IPS-18c (cell line): ENCODE measurements at regions not wholly inside any gene's neighbourhood (a gene's known extent, or its start where the extent isn't known, plus 50 kb on each side); places are given as distances from the start of the nearest gene placed in this dataset.

Experiments used
- H3K4me3 ChIP-seq: 2 replicates; pipeline ENCODE4 v1.7.0; 2013; ENCODE audit warnings: low read depth, mild to moderate bottlenecking, low read length, moderate library complexity; ENCODE audit not compliant: insufficient read depth
- H3K9me3 ChIP-seq: one replicate; pipeline ENCODE4 v1.6.1; 2013; ENCODE audit warnings: mild to moderate bottlenecking, low read length, moderate library complexity; ENCODE audit not compliant: control insufficient read depth, insufficient read depth

DNA sequence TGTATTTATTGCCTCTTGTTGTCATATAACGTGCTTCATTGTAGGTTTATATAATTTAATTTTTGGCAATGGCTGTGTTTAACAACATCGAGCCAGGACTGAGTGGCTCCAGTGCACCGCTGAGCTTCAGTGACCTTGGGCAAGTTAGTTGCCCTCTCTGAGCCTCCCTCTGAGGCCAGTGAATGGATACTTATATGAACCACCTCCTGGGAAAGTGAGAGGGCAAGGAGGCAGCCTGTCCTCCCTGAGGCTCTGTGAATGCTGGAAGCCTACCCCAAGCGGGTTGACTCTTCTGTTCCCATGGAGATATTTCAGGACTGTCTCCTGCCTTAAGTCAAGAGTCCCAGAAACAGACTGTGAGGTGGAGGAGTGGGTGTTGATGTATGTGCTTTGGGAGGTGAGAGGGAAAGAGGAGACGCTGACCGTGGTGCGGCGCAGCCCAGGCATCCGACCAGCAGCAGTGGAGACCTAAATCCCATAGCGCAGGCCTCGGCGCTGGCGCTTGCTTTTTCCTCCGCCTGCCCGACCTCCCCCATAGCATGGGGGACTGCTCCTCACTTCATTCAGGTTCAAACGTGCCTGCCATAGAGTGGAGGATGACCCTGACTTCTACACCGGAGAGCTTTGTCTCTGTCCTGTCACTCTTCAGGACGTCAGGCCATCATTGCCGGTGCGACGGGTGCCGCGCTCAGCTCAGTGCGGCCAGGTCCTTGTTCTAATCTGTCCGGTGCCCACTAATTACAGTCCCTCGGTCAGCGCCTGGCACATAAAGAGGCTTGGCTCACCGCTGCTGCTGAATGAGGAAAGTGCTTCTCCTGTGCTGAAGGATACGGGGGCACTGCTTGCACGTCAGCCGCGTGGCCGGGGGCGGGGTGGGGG is 167.3 kb upstream of the HS6ST1 start:
- Histone ChIP-seq H3K9me3 (no peaks in the 10 kb centered on the region), H3K4me3 (no peak overlapping the region)

DNA sequence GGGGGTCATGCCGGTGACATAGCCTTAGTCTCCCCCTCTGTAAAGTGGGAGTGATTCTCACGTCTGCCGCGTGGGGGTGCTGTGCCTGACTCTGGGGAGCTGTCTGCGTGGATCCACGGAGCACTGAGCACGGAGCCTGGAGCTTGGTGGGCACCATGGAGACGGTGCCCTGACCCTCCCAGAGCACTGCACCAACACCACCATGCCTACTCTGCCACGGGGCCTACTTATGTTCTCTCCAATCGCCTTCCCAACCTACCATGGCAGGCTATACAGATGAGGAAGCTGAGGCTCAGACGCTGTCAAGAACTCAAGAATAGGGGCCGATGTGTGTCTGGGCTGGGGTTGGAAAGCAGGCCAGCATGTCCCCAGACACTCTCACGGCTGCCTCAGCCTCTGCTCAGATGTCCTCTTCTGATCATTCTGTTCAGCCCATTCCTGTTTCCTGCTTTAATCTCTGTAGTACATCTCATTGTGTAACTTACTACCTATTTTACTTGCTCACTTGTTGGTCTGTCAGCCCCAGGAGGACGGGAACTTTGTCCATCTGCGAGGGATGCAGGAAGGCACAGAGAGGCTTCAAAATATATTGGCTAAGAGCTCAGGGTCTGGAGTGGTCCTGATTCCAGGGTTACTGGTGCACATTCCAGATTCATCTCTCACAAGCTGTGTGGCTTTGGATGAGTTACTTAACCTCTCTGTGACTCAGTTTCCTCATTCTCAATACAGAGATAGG is 168.1 kb upstream of the HS6ST1 start:
- no peaks in the 10 kb centered on the region for H3K9me3 ChIP-seq
- no peak overlapping the region for H3K4me3 ChIP-seq

DNA sequence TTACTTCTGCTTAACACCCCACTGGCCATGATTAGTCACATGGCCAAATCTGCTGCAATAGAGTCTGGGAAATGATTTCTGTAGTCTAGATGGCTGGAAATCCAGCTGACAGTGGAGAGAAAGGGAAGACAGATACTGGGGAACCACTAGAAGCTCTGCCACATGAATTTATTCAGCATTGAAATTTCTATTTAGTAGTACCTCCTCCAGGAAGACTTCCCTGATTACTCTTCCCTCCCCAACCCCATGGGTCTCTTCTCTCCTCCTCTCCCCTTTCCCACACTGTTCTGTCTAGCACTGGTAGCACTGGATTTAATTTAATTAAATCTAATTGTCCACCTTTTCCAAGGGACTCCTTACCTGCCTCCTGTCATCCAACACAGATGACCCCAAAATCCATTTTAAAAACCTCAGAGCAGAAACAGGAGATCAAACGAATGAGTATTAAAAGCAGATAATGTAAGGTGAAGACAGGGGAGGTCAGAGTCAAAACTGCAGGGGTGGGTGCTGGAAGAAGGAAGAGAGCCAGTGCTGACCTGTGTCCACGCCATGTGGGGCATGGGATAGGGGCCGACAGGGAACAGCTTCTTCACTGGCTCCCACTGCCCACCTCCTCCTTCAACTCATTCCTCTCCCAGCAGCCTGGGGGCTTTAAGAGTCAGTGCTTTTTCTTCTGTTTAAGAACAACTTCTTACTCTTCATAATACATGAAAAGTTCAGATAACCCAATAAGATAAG is 169.2 kb upstream of the HS6ST1 start:
- Histone ChIP-seq H3K4me3 (no peak overlapping the region), H3K9me3 (no peaks in the 10 kb centered on the region)

DNA sequence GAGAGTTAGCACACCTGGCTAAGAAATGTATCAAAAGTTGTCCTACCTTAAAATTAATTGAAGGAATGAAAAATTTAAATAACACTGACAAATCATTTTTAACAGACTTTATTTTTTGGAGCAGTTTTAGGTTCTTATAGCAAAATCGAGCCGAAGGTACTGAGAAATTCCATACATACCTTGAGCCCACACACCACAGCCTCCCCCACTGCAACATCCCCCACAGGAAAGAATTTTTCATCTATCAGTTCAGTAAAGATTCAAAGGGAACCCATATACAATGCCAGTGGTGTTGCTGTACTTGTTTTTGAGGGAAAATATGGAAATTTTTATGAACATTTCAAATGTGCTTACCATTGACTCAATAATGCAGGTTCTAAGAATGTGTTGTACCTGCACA is 169.8 kb upstream of the HS6ST1 start:
- Histone ChIP-seq H3K4me3 (no peak overlapping the region), H3K9me3 (no peaks in the 10 kb centered on the region)

DNA sequence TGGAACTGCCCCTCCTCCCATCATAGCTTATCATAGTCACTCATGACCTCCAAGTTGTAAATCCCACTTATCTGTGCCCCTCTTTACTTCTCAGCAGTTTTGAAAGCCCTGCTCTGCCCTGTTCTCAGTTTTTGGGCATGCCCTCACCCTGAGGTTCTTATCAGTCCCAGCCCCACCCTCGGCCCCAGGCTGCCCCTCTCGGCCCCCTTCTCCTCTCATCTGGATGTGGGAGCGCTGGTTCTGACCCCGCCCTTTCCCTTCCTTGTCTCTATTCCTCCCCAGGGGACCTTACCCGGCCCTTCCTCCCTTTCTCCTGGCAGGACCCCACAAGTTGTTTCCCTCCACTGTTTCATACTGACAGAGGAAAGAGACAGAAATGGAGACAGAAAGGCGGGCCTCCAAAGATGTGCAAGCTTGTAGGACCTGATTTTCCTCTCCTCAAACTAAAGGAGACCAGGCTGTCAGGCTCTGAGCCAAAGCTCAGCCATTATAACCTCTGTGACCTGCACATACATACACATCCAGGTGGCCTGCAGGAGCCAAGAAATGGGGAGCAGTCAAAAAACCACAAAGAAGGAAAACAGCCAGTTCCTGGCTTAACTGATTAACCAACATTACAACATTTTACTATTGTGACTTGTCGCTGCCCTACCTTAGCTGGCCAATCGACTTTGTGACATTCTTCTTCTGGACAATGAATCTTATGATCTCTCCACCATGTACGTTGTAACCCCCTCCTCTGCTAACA is 171.0 kb upstream of the HS6ST1 start:
- Histone ChIP-seq H3K9me3 (no peaks in the 10 kb centered on the region), H3K4me3 (no peak overlapping the region)

DNA sequence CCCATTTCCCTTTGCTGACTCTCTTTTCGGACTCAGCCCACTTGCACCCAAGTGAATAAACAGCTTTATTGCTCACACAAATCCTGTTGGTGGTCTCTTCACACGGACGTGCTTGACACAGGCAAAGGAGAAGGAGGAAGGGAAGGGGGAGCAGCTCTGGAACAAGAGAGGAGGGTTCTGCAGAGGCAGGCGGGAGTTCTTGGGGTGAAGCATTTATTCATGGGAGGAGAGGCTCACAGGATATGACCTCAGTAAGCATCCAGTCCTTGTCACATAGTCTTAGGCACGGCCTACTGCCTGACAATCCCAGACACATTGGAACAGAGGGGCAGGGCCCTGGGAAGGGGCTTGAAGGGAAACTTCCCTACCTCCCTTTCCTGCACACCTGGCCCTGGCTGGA is 171.7 kb upstream of the HS6ST1 start:
- Histone ChIP-seq H3K9me3 (no peaks in the 10 kb centered on the region), H3K4me3 (no peak overlapping the region)

DNA sequence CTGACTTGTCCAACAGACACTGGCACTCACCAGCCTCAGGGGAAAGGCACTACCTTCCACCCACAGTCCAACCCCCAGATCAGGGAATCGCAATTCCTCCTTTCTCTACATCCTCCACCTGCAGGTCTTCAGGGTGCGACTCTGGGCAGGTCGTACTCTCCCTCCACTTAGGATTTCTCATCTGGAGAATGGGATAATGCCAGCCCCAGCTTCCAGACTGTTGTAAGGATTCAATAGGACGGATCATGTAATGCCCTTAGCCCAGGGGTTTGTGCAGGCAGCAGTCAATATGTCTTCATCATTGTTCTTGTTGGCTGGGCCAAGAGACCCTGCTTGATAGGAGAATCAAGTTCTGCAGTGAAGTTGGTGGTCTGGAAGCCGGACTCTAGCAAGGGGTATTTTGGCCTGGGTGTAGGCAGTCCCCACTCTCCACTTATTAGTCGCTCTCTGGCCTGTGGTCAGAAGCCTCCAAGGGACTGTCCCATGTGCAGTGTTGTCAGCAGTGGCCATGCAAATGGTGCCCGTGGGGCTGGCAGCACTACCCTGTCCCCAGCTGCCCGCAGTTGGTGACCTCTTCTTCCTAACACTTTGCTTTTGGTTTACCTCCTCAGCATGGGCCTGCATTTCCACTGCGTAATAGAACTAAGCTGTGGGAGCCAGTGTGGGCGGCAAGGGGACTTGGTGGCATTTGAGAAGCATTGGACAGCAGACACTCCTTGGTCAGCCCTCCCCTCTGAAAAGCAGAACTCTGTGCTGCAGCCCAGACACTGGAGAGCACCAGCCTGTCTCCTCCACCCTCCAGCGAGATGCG is 172.4 kb upstream of the HS6ST1 start:
- Histone ChIP-seq H3K4me3 (no peak overlapping the region; the same call in 1 of the 2 replicates), H3K9me3 (no peaks in the 10 kb centered on the region)

DNA sequence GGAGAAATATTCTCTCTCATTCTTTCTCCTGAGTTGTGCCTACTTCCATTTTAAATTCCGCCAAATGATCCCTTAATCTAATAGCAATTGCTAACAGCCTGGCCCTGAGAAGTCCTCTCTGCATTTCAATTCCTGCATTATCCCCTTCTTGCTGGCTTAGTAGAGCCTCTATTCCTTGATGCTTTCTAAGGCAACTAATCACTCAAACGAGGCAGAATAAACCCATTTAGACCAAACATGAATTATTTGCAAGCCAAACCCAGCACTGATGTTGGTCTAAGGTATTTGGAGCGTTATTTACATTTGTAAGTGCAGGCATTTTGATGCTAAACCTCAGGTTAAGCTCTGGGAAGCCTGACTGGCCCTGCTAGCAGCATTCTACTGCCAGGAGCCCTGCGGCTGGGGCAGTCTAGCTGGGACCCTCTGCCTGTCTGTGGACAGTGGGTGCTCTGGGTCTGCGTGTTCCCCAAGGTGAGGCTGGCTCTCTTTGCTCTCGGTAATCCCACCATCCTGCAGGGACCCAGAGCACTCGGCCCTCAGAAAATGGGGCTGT is 173.1 kb upstream of the HS6ST1 start:
- H3K4me3 ChIP-seq, result 0 out of 2 replicates have a peak overlapping the region, but pooled peaks have one; percentile 26
- no peaks in the 10 kb centered on the region for H3K9me3 ChIP-seq

DNA sequence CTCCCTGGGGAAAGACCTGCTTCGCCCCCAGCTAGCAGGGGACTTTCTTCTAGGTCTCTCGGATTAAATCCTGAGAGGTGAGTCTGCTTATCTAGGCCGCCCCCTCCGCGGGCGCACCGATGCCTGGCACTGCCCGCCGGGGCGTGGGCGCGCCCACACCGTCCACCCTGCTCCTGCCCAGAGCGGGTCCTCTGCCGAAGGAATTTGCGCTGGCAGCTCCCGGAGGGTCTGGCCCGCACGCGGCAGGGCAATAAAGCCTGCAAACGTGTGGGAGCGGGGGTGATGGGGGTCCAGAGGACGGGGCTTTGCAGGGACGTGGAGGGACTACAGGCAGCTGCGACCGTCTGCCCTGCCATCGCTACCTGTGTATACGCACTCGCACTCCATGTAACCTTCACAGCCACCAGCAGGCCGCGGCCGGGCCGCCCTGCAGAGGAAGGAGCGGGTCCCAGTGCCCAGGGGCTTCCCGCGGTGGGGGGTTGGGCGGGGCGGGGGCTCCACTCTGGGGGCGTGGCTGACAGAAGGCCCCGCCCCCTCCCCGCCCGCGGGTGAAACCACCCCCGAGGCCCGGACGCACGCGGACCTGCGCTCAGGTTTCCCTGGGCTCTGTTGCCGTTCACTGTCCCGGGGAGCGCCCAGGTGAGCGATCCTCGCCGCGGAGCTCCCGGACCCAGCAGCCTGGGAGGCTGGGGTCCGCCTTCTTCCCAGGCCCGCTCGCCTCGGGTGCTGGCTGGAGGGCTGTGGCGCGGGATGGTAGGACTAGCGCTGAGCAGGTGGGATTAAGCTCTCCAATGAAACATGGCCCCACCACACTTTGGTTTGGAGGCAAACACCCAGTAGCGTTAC is 174.5 kb upstream of the HS6ST1 start:
- H3K4me3 ChIP-seq, result no peak overlapping the region; the same call in 1 of the 2 replicates
- H3K9me3 ChIP-seq, result no peaks in the 10 kb centered on the region

DNA sequence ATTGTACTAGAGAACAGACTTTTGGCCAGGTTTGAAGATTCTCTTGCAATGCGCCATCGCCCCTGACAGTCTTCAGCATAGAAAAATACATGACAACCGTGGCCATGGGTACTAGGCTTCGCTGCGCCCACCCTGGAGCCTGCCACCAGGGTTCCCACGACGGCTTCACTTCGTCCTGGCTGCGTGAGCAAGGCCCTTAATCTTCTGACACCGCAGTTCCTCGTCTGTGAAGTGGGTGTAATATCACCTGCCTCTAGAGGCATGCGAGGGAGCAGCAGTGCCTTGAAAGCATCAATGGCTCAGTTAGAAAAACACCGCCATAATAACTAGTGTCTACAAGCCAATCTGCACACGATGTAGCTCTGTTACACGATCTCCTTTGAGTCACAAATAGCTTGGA is 175.2 kb upstream of the HS6ST1 start:
- Histone ChIP-seq H3K4me3 (no peak overlapping the region), H3K9me3 (no peaks in the 10 kb centered on the region)

DNA sequence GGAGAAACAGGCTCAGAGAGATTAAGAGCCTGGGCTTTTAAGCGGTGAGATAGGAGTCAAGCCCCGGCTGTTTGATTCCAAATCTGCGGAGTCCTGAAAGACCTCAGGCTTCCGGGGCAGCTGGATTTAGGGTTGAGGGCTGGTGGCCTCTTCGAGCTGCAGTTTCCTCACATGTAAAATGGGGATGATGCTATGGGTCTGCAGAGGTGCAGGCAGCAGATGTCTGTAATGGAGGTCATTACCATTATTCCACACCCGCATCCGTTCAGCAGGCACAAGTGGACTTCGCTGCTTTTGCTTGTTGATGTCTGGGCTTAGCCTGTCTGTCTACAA is 175.6 kb upstream of the HS6ST1 start:
- no peak overlapping the region for H3K4me3 ChIP-seq
- no peaks in the 10 kb centered on the region for H3K9me3 ChIP-seq

DNA sequence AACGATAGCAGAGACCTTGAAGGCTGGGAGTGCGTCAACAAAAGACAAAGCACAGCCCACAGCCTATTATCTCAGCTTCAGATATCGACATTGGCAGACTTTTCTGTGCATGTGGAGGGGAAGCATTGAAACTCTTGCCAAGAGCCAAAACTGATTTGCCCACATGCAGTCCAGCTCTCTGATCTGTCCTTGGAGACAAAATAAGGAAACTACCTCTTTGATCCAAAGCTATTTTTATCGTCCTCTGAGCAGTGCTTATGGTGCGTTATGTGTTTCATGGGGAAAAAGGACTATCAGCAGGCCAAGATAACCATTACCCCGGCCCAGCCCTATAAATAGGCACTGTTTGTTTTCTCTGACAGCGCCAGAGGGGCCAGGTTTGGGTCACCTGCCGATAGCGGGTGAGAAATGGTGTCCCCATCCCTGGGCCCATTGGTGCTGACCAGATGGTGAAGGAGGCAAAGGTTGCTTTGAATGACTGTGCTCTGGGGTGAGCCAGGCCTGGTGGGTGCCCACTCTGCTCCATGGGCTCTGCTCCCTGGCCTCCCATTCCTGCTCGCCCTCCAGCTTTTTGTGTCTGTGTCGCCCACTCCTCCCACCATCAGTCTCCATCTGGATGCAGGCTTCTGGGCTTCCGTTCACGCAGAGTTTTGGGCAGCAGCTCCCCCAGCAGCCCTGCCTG is 176.1 kb upstream of the HS6ST1 start:
- Histone ChIP-seq H3K9me3 (no peaks in the 10 kb centered on the region), H3K4me3 (no peak overlapping the region)

DNA sequence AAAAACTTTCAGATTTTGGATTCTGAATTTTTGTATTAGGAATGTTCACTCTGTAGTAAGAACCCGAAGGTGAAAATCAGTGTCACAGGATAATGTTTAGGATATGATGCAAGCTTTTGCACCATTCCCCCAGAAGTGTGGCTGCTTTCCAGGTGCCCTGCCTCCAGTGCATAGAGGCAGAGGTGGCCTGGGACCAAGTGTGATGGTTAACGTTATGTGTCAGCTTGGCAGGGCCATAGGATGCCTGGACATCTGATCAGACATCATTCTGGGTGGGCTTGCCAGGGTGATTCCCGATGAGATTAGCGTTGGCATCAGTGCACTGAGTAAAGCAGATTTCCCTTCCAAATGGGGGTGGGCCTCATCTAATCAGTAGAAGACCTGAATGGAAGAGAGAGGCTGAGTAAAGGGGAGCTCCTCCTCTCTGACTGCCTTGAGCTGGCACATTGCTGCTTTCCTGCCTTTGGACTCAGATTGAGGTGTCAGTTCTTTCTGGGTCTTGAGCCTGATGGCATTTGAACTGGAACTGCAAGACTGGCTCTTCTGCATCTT is 177.4 kb upstream of the HS6ST1 start:
- Histone ChIP-seq H3K9me3 (no peaks in the 10 kb centered on the region), H3K4me3 (no peak overlapping the region)

DNA sequence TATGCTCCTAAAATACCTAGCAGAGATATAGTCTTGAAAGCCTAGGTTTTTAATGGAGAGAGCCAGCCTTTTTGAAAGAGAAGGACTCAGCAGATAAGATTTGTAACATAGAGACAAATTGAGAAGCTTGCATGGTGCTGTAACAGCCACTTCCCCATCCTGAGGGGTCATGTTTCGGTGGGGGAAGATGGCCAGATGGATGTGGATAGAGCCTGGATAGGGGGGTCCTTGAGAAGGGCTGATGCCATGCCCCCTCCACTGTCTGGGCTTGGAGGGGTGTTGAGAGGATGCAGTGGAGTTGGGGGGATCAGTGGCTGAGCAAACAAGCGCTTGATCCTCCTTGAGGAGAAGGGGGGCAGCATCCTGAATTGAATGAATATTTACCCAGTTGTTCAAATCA is 178.0 kb upstream of the HS6ST1 start:
- Histone ChIP-seq H3K9me3 (no peaks in the 10 kb centered on the region), H3K4me3 (no peak overlapping the region)

DNA sequence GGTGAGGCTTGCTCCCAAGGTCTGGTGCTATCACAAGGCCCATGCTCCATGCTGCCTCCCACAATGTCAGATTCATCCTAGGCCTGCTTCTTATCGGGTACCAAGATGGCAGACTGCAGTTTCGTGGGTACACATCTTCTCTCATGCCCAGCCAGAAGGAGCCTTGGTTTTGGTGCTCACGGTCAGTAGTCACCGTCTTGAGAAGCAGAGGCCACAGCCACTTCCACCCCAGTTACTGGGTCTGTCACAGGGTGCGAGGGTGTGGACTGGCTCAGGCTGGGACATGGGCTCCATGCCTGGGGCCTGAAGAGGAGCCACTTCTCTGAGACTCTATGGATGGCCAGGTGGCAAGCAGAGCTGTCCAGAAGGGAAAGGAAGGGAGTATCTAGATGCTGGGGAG is 178.8 kb upstream of the HS6ST1 start:
- H3K4me3 ChIP-seq, result no peak overlapping the region
- no peaks in the 10 kb centered on the region for H3K9me3 ChIP-seq
